ENCODE measurements at regions not wholly inside any gene's neighbourhood (a gene's known extent, or its start where the extent isn't known, plus 50 kb on each side); places are given as distances from the start of the nearest gene placed in this dataset.
A peak's percentile ranks its signal among the peaks of the same experiment; 100 is the strongest.

DNA sequence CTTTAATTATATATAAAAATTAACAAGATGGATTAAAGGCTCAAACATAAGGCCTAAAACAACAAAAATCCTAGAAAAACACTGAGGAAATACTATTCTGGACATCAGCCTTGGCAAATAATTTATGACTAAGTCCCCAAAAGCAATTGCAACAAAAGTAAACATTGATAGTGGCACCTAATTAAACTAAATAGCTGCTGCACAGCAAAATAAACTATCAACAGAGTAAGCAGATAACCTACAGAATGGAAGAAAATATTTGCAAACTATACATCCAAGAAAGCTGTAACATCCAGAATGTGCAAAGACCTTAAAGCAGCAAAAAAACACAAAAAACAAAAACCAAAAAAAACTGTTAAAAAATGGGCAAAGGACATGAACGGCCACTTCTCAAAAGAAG is 384.0 kb upstream of the SEMA3D start:
- no peak for DNase-seq (ENCODE audit: low read depth)

DNA sequence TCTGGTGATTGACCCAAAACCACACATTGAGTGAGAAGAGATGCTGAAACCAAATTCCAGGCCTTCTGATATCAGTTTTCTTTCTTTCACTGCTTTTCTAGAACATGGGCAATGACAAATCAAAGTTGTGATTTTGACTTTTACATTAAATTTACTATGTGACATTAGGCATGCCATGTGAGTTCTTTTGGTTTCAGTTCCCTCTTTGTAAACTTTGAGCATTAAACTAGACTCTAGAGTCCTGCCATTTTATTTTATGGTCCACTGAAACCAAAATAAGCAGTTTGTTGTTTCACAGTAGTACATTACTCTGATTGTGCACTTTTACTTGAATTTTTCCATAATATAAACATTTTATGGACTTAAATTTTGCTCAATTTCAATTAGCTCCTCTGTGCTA is 381.1 kb upstream of the SEMA3D start:
- no peak for DNase-seq (ENCODE audit: low read depth)

DNA sequence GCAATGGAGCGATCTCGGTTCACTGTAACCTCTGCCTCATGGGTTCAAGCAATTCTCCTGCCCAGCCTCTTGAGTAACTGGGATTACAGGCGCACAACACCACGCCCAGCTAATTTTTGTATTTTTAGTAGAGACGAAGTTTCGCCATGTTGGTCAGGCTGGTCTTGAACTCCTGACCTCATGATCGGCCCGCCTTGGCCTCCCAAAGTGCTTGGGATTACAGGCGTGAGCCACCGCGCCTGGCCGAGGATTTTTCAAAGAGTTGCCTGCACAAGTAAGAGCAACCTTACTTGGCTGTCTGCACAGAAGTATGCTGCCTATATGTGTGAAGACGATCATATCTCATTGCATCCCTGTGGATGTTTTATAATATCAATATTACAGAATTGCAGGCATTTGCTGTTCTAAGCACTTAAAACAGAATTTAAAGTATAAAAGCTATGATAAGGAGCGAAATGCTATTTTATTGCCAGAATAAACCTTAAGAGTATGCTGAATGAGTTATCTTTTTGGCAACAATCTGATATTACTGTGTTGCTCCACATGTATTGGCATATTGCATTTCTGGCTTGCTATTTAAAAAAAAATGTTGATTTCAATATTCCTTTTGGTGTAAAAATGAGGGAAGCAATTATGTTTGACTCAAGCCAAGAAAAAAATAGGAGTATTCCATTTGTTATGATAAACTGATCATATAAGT is 379.4 kb upstream of the SEMA3D start:
- no peak for DNase-seq (ENCODE audit: low read depth)

DNA sequence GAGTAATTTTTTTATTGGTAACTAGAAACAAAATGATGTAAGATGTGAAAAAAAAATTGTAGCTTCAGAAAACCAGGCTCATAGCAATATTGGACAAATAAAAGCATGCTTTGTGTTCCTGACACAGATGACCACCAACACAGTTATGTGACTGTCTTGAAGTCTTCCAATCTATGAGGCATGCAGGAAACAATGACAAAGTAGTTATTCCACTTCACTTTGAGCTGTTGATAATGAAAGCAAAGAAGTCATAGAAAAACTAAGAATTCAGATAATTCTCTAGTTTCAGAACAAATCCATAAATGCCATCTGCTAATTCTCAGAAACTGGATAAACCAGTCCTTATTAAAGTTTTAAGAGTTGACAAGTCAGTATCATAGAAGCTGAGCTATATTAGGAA is 378.4 kb upstream of the SEMA3D start:
- DNase-seq (ENCODE audit: low read depth) = no peak

DNA sequence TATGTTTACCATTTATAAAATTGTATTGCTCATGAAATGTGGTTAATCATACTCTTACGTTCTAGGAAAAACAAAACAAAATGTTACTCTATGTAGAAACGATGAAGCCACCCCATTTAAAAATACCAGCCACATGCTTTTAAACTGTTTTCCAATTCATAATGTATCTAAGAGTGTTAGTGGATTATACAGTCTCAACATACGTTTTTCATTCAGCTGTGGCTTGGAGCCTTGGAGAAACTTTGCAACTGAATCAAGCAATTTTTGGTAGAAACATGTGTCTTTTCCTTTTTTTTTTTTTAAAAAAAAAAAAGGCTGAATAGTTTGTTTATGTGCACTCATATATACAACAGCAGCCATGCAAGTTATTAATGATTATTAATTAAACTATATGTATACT is 378.0 kb upstream of the SEMA3D start:
- no peak for DNase-seq (ENCODE audit: low read depth)

DNA sequence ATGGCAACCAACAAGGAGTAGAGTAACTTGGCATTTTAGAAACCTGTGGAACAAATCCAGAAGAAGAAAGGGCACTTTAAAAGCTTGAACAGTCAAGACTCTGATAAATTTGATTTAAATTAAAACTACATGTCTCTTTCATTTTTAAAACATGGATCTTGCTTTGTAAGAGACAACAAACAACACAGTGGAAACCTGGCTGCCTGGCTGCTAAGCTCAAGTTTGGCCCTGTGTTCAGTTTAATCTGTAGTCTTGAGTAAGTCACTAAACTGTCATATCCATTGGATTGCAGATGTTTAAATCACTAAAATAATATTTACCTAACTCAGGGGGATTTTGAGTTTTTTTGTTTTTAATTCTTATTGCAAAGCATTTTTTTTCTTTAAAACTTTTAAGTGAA is 374.9 kb upstream of the SEMA3D start:
- no peak for DNase-seq (ENCODE audit: low read depth)

DNA sequence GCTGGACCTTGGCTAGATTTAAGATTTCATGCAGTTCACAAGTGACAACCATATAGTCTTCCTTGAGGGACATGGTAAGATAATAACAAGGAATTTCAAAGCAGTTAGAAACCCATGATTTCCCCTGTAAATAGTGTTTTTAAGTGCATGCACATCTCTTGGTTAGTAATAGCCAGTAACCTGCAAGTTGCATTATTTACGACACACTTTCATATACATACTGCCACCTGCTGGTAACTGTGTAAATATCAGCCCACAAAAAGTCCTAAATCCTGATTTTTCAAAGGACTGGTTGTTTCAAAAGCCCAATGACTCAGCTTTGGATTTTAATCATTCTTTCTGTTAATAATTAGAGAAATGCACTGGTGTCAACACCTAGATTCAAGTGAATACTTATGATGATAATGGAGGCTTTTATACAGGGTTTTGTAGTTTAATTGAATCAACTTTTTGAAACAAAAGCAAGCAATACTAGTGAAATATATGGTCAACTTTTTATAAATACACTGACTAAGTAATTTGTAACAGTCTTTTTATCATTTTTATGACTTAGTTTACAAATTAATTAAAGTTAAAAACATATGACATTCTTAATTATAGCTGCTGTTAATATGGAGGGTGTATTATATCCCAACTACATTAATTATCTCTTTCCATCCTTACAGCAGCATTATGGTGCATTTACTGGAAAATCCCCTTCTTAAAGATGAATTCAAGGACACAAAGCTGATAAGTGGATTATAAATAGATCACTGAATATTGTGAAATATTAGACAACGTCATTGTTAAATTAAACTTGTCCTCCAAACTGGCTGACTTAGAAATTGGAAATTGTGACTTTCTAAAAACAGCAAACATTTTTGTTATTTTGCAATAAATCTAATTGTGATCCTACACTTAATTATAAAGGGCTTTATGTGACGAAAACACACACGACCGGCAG is 367.7 kb upstream of the SEMA3D start:
- peak; percentile 77 for DNase-seq (ENCODE audit: low read depth)

DNA sequence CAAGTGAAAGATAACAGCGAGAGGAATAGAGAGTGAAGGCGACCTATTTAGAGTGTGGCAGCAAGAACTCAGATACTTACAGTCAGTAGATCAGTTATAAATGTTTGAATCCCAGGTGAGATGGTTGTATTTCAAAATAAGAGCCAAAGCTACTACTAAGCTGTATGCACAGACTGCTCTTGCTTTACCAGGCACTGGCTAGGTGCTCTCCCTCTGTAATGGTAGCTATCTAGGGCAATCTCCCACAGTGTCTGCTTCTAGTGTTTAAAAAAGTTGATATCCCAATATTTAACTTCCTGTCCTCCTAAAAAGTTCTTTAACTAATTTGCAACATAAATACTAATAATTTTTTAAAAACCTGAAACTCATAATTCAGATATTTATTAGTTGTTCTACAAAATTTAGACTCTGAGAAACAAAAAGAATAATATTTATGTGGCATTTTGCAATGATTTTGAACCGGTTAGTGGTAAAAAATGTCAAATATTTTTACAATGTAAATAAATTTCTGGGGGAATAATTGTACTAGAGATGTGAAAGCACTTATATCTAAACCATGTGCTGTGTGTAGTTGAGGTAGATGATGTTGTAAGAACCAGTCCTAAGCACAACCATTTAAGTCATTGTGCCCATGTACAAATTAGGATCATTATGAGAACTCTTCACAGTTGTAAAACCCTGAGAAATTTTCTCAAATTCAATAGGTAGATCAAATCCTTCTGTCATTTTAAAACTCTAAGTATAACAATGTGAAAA is 349.3 kb upstream of the SEMA3D start:
- DNase-seq (ENCODE audit: low read depth) = no peak

DNA sequence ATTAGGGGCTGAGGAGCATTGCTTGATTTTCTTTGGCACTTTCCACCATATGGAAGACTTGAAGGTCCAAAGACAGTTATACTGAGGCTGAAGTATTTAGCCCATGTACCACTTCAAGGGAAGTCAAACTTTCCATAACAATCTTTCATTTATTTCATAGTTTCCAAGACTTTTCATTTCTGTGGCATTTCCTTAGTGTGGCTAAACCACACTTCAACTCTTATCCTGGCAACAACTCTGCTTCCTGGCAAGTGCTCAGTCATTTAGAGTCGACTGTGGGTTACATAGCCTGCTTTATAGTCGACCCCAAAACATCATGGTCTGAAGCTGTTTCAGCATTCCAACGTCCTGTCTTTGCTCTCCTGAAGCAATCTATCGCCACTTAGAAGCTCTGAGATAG is 343.0 kb upstream of the SEMA3D start:
- DNase-seq (ENCODE audit: low read depth) = peak; percentile 54

DNA sequence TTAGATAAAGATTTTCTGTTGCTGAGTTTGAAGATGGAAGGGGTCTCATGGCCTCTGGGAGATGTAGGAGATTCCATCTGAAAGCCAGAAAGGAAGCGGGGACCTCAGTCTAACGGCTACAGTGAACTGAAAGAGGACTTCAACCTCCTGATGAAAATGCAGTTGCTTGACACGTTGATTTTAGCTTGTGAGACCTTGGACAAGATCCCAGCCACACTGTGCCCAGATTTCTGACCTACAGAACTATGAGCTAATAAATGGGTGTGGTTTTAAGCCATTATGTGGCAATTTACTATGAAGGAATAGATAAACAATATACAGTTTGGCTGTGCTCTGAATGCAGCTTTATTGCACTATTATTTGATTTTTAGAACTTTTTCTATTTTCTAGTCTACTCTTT is 342.3 kb upstream of the SEMA3D start:
- peak; percentile 64 for DNase-seq (ENCODE audit: low read depth)

DNA sequence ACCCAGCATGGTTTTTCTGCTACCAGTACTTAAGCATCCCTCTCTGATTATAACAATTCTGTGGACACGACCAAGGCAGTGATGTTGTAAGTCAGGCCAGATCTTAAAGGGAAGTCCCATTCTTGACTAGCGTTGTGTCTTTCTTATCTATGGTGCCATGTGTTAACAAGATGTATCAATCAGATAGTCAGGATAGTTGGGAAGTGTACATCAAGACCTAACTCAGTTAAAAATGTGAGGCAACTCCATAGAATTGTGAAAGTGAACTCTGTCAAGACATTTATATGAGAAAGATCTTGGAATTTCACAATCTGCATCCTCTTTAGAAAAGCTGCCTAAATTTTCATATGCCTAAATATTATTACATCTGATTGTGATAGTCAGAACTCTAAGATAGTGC is 341.7 kb upstream of the SEMA3D start:
- peak; percentile 47 for DNase-seq (ENCODE audit: low read depth)

DNA sequence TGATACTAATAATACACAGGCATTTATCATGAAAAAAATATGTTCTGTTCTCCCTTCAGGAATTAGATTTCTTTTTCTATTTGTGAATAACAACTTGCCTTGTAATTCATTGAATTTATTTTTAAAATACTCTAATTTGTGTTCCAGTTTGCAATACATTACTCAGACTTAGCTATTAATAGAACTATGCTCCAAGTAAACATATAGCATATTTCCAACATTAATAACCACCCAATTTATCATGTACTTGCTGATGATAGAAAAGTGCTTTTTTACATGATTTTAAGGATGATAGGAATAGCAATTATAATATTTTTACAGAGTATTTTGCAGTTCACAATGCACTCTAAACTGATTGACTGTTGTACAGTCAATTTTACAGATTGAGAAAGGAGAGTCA is 338.8 kb upstream of the SEMA3D start:
- no peak for DNase-seq (ENCODE audit: low read depth)

DNA sequence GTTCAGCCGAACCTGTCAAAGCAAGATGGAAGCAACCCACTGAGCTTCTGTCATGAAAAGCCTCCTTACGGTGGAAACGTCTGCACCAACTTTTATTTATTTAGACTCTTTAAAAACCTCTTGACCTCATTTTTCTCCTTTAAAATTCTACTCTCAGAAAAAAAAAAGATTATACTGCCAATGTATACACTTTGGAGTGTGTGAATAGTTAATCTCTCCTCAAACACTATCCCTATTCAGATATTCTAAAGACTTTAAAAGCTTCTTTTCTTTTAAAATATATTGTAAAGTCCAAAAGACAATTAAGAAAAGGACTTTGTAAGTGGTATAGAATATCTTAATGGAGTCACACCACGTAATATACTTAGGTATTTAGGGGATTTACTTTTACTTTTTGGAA is 335.2 kb upstream of the SEMA3D start:
- DNase-seq (ENCODE audit: low read depth) = no peak

DNA sequence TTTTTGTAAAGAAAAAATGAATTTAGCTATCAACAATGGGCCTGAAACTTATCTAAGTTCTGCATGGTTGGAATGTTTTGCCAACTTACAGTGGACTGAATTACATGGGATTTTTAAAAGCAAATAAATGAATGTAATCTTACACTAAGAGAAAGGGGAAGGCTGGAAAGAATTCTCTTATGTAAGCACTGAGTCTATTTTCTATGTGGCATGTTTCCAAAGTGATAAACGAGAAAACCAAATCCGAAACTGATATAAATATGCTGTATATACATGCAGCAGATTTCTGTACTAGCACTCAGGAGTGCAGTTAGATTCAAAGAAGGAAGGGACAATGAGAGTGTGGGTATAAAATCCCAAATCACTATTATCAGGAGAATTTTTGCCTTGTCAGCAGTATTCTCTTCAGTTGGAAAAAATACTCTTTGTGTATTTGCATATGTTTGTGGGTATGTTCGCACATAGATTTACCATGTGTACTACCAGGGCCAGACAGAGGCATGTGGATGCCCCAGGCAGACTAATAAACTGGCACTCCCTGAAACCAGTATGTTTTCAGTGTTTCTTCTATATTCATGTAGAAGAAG is 334.3 kb upstream of the SEMA3D start:
- DNase-seq (ENCODE audit: low read depth) = no peak

DNA sequence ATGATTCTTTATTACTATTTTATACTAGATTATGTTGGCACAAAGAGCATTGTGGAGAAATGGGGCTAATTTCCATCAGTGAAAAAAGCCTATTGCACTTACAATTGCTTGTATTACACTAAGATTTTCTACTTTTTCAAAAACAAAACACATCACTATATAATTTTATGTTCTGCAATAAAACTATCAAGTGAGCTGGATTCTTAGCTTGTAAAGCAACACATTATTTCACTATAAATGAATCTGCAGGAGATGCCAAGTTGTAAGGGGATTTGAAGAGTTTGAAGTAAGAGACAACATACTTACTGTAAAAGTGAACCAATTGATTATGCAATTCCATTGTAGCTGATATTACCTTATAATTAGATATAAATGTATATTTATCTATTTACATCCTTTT is 333.3 kb upstream of the SEMA3D start:
- DNase-seq (ENCODE audit: low read depth) = no peak

DNA sequence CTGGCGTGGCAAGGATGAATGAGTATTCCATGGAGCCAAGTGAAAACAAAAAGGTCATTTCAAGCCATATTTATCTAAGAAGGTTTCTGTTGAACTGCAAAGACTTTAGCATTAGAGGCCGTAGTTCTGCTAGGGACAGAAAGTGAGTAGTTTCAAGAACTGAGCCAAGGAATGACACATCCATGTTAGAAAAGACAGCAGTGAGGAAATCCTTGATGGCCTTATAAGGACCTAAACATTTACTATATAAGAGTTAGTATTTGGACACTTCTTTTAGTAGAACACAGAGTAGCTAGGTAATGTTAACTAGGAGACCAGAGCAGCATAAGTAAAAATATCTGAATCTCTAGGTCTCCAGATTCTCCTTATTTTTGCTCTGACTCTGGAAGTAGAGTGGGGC is 329.8 kb upstream of the SEMA3D start:
- peak; percentile 19 for DNase-seq (ENCODE audit: low read depth)

DNA sequence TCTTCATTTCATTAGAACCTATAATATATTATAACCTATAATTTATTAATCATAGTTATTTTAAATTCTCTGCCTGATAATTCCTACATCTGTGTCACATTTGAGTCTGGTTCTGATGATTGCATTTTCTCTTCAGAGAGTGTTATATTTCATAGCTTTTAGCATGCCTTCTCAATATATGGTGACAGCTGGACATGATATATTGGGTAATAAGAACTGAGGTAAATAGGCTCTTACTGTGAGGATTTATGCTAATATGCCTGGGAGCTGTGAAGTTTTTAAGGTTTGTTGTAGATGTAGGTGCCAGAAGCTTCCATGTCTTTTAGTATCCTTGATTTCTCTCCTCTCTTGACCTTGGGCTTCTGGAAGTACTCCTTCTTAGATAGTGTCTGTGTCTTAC is 325.9 kb upstream of the SEMA3D start:
- no peak for DNase-seq (ENCODE audit: low read depth)

DNA sequence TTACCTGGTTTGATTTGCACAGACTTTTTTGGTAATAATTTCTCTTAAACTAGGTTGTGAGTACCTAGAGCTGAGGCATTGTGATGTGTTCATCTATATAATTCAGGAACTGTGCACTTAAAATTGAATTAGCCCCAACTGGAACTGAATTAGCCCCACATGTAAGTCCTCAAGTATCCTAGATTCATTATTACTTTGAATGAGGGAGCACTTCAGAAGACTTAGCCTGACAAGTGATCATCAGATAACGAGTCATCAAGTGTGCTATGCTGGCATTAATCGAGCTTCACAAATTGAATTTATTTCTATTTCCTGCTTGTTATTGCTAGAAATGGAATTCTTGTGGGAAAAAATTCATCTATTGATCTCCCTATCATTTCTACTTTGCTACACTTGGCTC is 323.4 kb upstream of the SEMA3D start:
- no peak for DNase-seq (ENCODE audit: low read depth)

DNA sequence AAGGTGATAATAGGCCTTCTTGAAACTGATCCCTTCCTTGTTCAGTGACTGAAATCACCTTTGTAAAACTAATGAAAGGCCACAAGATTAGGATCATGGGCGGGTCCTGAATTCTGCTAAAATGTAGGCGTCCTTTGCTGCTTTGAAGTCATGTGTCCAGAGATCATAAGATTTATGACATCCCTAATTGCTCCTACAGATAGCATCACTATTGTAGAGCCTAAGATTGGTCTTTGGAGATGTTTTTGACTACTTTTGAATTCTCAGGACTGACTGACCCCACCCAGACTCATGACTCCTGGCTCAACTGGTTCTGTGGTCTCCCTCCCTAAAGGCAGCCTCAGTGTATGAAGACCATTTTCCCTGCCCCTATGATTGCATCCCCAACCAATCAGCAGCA is 322.6 kb upstream of the SEMA3D start:
- DNase-seq (ENCODE audit: low read depth) = no peak

DNA sequence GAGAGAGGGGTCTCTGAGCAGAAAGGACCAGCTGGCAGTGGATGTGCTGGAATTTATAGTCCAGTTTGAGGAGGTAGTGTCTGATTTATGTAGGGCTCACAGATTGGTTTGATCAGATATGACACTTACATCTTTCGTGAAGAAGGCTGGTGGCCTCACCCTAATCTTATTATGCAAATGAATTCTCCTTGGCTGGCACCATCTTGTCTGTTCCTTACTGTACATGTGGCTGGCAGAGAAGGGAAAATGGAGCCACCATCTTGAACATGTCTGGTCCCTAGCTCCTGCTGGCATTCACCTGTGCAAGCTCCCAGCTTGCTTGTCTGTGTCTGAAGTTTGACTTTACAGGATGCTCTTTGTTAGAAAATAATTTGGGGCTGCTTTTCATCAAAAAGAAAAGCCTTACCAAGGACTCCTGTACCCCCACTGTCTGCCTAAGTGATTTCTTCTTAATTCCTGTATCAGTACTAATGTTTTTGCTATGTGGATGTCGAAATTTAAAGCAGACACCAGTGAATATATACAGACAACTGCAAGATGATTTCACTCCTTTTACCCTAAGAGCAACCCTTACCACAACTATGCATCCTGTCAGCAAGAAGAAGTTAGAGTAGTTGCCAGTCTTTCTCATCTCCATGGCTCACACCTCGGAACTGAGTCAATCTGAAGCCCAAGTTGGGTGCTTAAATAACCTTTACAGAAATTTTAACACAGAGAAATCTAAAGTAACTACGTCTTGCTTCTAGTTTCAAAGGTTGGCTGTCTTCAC is 322.0 kb upstream of the SEMA3D start:
- DNase-seq (ENCODE audit: low read depth) = peak; percentile 97

DNA sequence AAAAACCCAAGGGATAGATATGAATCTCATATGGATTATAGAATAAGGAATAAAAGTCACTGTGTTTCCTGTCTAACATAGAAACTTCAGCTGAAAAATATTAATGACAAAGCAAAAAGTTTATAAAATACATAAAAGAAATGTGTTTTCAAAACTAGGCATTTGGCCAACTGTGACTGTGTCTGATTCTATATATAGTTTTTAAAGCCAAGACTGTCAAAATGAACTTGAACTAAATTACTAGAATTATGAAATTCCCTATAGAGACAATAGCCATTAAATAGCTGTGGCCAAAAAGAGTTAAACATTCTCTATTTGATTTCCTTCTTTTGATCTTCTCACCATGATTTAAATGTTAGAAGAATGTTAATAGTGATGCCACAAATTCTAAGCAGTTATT is 311.2 kb upstream of the SEMA3D start:
- DNase-seq (ENCODE audit: low read depth) = no peak

DNA sequence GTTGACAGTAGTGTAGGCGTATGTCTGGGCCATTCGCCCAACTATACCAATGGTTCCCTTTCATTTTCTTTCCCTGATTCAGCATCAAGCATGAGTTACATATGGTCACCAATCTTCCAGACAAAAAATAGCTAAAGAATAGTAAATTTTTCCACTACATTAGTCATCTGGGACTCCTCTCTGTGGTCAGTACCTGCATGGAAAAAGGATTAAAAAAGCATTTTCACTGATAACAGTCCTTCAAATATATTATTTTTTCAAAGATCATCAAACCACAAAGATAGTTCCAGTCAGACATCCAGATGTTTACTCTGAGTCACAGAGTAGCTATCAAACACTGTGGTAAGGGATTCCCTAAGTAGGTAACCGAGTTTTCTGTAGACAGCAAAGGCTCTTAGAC is 302.6 kb upstream of the SEMA3D start:
- peak; percentile 97 for DNase-seq (ENCODE audit: low read depth)

Data from amniotic epithelial cell (primary cell).